ENCODE measurements at regions not wholly inside any gene's neighbourhood (a gene's known extent, or its start where the extent isn't known, plus 50 kb on each side); places are given as distances from the start of the nearest gene placed in this dataset.

- TF ChIP-seq CTCF (IDR thresholded peaks at IDR 0.05; ENCODE audit: insufficient read depth, low read depth, low read length) (no peak), EZH2 (IDR thresholded peaks at IDR 0.05; ENCODE audit: insufficient read depth, low read length) (no peak)
Measured at GRCh38 chr6:11854408-11855165, 76.0 kb upstream of the ADTRP start.
